NCI-H2227 treated with DMSO at 0.1 percent for 48 hours (cell line): ENCODE measurements at regions not wholly inside any gene's neighbourhood (a gene's known extent, or its start where the extent isn't known, plus 50 kb on each side); places are given as distances from the start of the nearest gene placed in this dataset.

Experiments
- DNase-seq: peaks from one replicate; lab custom pipeline; 2025; lab: John Stamatoyannopoulos, UW

DNA sequence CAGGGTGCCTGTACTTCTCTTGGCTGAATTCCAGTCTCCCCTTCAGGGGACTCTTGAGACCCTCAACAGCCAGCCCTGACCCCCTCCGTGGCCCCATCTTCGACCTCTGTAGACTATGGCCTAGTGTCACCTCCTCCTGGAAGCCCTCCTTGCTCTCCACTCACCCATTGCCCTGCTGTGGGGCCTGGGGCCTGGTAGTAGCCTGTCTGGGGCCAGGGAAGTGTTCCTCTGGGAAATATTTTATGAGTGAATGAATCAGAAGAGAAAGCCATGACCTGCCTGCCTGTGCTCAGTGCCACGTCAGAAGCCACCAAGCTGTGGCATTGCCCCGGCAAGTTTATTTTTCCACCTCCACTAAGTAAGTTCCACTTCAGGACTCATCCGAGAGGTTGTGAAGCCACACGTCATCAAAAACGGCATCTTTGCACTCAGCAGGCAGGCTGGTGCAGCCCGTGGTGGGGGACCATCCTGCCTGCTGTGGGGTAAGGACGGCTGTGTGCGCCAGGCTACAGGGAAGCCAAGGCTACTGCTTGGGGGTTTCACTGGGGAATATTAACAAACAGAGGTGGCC, 59.6 kb upstream of the PPARA start:
- no peak for DNase-seq

DNA sequence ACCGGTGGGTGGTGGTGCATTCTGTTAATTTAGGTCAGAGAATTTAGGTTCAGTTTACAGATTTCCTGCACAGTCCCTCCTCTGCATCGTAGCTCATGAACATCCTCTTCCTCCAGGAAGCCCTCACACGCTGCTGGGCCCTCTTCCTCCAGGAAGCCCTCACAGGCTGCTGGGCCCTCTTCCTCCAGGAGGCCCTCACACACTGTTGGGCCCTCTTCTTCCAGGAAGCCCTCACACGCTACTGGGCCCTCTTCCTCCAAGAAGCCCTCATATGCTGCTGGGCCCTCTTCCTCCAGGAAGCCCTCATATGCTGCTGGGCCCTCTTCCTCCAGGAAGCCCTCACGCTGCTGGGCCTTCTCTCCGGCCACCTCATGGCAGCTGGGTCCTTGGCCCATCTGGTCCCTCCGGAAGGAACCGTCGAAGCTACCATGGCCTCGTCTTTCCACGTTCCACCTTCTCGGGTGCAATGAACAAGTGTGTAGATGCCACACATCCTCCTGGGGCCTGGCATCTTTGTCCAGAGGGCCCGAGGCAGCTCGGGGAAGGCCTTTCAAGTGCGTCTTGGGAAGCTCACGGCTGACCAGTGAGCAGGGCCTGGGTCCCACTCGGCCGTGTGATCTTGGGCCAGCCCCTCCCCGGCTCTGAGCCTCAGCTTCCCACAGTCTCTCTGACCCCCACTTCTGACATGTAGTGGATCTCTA, 58.9 kb upstream of the PPARA start:
- no peak for DNase-seq

- no peak for DNase-seq
These were observed 58.3 kb upstream of the PPARA start for GRCh38 chr22:46092011-46092410.

DNA sequence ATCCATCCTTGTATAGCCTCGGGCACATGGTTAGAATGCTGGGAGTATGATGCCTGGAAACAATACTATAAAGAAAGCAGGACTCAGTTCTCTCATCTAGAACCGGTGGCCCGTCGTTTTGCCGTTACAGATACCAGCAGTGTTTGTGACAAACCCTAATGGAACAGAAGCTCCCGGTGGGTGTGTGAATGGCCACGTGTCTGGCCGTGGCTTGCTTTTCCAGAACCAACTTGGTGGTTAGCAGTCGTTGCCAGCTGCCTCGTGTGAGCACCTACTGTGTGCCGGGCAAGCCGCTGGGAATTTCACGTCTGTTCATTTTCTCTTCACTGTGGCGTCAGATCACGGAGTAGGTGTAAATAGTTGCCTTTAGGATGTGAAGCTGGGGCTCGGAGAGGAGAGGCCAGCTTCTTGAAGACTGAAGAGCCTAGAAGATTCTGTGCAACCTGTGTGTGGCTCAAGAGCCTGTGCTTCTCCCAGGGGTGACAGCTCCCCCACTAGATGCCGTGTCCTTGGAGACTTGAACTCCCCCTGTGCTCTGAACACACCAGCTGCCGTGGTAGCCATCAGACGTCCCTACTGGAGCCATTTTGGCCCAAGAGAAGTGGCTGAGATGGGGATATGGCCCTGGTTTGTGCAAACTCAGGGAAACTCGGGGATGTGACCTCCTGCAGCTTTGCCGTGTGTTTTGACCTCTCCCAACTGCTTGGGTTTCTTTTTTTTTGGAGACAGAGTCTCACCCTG, 57.5 kb upstream of the PPARA start:
- no peak for DNase-seq

DNA sequence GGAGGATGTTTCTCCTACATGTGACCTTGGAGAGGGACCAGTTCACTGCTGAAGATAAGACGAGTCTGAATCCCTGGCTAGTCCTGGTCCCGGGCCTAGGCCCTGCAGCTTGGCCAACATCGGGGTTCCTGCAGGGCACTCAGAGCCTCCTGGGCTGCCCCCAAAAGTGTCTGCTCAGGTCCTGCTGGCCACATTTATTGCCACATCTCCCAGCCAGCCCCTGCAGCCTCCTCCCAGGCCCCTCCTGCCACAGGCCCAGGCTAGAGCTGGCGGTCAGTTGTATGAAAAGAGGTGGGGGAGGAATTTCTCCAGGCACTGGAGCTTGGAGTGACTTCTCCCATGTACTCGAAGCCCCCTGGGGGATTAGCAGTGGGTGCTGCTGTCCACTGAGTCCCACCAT, 56.5 kb upstream of the PPARA start:
- DNase-seq = no peak

- no peak for DNase-seq
These were observed 55.6 kb upstream of the PPARA start for GRCh38 chr22:46094676-46095075.

- no peak for DNase-seq
These were observed 54.3 kb upstream of the PPARA start for GRCh38 chr22:46096051-46096450.

DNA sequence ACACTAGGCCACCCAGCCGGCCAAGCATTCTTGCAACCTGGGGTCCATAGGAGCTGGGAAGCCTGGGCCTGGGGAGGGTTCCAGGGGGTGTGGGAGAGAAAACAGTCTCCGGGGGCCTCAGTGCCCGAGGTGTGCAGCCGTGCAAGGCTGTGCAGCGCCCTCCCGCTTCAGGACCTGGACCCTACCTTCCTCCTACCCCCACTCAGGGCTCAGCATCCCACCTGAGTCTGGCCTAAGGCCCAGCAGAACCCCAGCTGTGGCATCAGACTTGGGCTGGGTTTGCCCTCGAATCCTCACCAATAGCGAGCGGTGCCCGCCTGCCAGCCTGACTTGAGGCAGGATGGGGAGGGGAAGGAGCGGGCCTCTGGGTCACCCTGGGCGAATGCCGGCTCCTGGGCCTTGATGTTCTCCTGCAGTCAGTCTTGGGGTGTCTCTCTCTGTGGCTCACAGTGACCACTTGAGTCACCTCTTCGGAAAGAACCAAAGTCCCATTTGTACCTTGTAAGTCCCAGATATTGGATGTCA, 53.6 kb upstream of the PPARA start:
- no peak for DNase-seq

DNA sequence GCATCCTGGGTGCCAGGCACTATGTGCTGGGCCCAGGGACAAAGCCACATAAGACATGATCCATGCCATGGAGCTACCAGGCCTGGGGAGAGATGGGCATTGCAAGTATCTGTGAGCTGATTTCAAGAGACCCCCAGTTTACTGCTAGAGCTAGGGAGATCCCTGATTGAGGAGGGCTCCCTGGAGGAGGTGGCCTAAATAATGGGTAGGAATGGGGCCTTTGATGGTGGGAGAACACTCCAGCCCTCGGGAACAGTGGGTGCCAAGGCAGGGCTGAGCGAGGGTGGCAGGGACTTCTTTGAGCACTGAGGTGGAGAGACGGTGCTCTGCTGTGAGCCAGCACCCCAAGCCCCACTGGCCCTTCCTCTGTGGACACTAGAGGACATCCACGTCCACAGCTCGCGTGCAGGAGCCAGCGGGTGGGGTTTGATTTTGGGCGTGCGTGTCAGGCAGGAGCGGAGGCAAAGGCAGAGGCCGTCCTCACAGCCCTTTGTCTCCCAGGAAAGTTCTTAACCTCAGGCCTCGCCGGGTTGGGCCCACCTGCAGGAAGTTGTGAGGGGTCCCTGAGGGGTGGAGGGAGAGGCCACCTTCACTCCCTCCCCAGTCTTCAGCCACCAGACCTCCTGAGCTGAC, 52.9 kb upstream of the PPARA start:
- no peak for DNase-seq

DNA sequence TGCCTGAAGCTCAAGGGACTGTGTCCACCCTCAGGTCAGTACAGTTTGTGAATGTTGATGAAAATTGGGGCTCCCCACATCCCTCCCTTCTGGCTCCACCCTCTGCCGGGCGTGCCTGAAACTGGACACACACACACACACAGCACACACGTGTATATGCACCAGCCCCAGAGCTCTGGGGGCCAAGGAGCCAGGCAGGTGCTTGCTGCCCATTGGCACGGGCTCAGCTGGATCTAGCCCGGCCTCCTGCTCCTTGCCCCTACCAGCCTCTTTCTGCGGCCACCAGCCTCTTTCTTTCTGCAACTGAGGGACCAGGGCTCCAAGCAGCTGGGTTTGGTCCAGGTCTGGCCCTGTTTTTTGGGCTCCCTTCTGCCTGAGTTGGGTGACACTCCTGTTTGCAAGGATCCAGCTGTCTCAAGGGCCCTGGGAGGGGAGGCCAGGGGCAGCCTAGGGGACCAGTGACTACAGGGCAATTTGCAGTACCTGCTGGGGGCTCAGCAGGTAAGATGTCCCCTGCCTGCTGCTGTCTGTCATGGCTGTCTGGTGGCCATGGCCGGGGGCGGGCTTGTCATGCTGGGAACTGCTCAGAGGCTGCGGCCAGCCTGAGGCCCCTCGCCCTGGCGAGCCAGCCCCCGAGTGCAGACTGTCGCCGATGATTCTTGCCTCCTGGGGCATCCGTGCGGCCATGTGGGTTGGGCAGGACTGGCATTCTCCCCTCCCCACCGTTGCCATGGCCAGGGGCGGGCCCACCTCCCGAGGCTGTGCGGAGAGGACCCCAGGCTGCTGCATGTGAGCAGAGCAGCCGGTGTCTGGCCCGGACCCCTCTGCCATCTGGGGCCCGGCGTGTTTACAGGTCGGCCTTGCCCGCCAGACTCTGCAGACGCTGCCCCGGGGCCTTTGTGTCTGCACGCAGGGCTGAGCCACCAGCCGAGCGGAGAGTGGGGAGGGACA, 51.5 kb upstream of the PPARA start:
- DNase-seq = no peak

DNA sequence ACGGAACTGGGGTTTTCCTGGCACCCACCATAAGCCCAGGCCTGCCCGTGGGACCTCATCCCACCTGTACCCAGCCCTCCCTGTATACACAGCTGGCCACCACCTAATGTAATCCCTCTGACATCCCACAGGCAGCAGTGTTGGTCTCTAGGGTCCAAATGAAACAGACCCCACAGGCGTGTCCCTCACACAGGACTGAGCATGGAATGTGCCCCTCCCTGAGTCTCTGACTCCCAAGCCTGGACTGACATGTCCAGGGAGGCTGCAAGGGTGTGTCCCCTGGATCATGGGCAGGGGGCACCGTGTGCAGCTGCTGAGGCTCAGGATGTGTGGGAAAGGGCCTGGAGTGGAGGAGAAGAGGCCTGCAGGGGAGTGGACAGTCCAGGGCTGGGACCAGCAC, 50.6 kb upstream of the PPARA start:
- no peak for DNase-seq

DNA sequence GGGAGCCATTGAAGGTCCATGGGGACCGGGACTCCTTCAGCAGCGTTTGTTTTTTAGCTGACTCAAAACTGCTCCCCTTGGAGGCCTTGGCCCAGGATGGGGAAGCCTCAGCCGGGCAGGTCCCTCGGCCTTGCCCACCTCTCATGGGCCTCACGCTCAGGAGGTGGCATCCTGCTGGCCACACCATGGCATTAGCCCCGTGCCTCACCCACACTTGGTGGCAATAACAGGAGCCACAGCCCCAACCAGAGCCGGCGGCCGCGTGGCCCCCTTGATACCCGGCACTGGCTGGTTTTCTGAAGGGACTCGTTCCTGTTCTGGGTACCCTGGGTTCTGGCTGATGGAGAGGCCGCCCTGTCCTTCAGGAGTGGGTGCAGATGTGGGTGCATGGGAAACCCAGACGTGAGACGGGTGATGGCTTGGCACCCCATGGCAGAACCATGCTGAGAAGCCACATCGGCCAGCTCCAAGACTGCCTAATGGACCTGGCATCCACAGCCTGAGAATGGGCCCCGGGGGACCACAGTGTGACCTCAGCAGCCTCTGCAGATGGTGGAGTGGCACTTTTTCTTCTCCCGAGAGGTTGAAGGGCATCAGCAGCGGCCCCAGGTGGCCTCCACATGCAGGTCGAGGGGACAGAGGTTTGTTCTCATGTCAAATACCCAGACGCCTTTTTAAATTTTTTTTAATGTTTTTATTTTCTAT, 49.8 kb upstream of the PPARA start:
- no peak for DNase-seq
